Neural cell (in vitro differentiated cells): ENCODE measurements at regions not wholly inside any gene's neighbourhood (a gene's known extent, or its start where the extent isn't known, plus 50 kb on each side); places are given as distances from the start of the nearest gene placed in this dataset.

Experiments used
- H2AFZ ChIP-seq: fragments of 200-600, 300-800 bp; sonication (generic), shearing (Covaris generic); 2 replicates; pipeline ENCODE4 v1.6.0; 2014; ENCODE audit warnings: low read depth, mild to moderate bottlenecking, antibody characterized with exemption, low read length, moderate library complexity
- H3F3A ChIP-seq: fragments of 200-600 bp; shearing (Covaris generic); 2 replicates; pipeline ENCODE4 v1.6.1; 2016; ENCODE audit warnings: mild to moderate bottlenecking, moderate library complexity, mixed read lengths, antibody characterized with exemption, low read length; ENCODE audit not compliant: insufficient read depth, poor library complexity, severe bottlenecking
- H3K27ac ChIP-seq: fragments of 200-600, 300-800 bp; sonication (generic), shearing (Covaris generic); 2 replicates; pipeline ENCODE4 v1.5.1; 2014; ENCODE audit warnings: mild to moderate bottlenecking, low read length, moderate library complexity
- H3K27me3 ChIP-seq: fragments of 300-800, 200-600 bp; sonication (generic), shearing (Covaris generic); 2 replicates; pipeline ENCODE4 v1.6.0; 2014; ENCODE audit warnings: mild to moderate bottlenecking, low read depth, low read length, moderate library complexity; ENCODE audit not compliant: insufficient read depth
- H3K36me3 ChIP-seq: fragments of 300-800, 200-600 bp; sonication (generic), shearing (Covaris generic); 2 replicates; pipeline ENCODE4 v1.5.1; 2014; ENCODE audit warnings: mild to moderate bottlenecking, antibody characterized with exemption, low read length, moderate library complexity; ENCODE audit not compliant: insufficient read depth
- H3K4me2 ChIP-seq: fragments of 300-800, 200-600 bp; sonication (generic), shearing (Covaris generic); 2 replicates; pipeline ENCODE4 v1.6.0; 2014; ENCODE audit warnings: mild to moderate bottlenecking, low read length
- H3K4me3 ChIP-seq: fragments of 300-800, 200-600 bp; sonication (generic), shearing (Covaris generic); 2 replicates; pipeline ENCODE4 v1.5.1; 2014; ENCODE audit warnings: mild to moderate bottlenecking, low read length, moderate library complexity
- H3K79me2 ChIP-seq: fragments of 200-600 bp; shearing (Covaris generic); replicated peaks from 2 replicates; pipeline ENCODE4 v1.6.0; 2014; ENCODE audit warnings: mild to moderate bottlenecking, low read length, moderate library complexity; ENCODE audit not compliant: insufficient read depth
- H3K9ac ChIP-seq: fragments of 300-800, 200-600 bp; sonication (generic), shearing (Covaris generic); 2 replicates; pipeline ENCODE4 v1.6.1; 2016; ENCODE audit warnings: mild to moderate bottlenecking, low read length, mixed read lengths
- H3K9me2 ChIP-seq: fragments of 200-600 bp; shearing (Covaris generic); 2 replicates; pipeline ENCODE4 v1.6.1; 2016; ENCODE audit warnings: mild to moderate bottlenecking, low read length, mixed read lengths; ENCODE audit not compliant: insufficient read depth
- H3K9me3 ChIP-seq: fragments of 200-600, 300-800 bp; sonication (generic), shearing (Covaris generic); 2 replicates; pipeline ENCODE4 v1.6.1; 2016; ENCODE audit warnings: mild to moderate bottlenecking, mixed run types, low read length, moderate library complexity, mixed read lengths
- H4K20me1 ChIP-seq: fragments of 200-600 bp; shearing (Covaris generic); 2 replicates; pipeline ENCODE4 v1.6.1; 2016; ENCODE audit warnings: mild to moderate bottlenecking, mixed run types; ENCODE audit not compliant: insufficient read depth
- CTCF ChIP-seq: fragments of 450-650 bp; IDR thresholded peaks from 2 replicates; pipeline ENCODE4 v1.5.1; 2014; ENCODE audit warnings: antibody characterized with exemption, mild to moderate bottlenecking, moderate library complexity; ENCODE audit not compliant: poor library complexity, severe bottlenecking
- EP300 ChIP-seq: fragments of 450-650 bp; conservative IDR thresholded peaks from 2 replicates; pipeline ENCODE4 v1.6.1; 2014; ENCODE audit warnings: antibody characterized with exemption, mild to moderate bottlenecking, moderate library complexity; ENCODE audit not compliant: poor library complexity, severe bottlenecking
- EZH2 ChIP-seq: fragments of 200-600, 300-800 bp; shearing (Covaris generic), sonication (generic); IDR thresholded peaks from 2 replicates; pipeline ENCODE4 v1.6.1; 2014; ENCODE audit warnings: antibody characterized with exemption, low read length, borderline replicate concordance, mild to moderate bottlenecking; ENCODE audit not compliant: insufficient read depth, poor library complexity, severe bottlenecking
- MXI1 ChIP-seq: fragments of 450-650 bp; conservative IDR thresholded peaks from 2 replicates; pipeline ENCODE4 v1.6.1; 2014; ENCODE audit warnings: antibody characterized with exemption, mild to moderate bottlenecking; ENCODE audit not compliant: poor library complexity, severe bottlenecking
- POLR2AphosphoS5 ChIP-seq: IDR thresholded peaks from 2 replicates; pipeline ENCODE4 v1.6.1; 2012
- RAD21 ChIP-seq: fragments of 450-650 bp; conservative IDR thresholded peaks from 2 replicates; pipeline ENCODE4 v1.6.1; 2014; ENCODE audit warnings: antibody characterized with exemption, mild to moderate bottlenecking, moderate library complexity
- REST ChIP-seq: IDR thresholded peaks from 2 replicates; pipeline ENCODE4 v1.6.1; 2012; ENCODE audit warnings: borderline replicate concordance
- SMC3 ChIP-seq: fragments of 450-650 bp; conservative IDR thresholded peaks from 2 replicates; pipeline ENCODE4 v1.6.1; 2014; ENCODE audit warnings: antibody characterized with exemption, mild to moderate bottlenecking, moderate library complexity; ENCODE audit not compliant: poor library complexity
- TAF1 ChIP-seq: IDR thresholded peaks from 2 replicates; pipeline ENCODE4 v1.6.1; 2012; ENCODE audit warnings: low read depth

GRCh38 chr3:153976891-153977554, 144.2 kb upstream of the ARHGEF26 start:
- TF ChIP-seq RAD21 (no peak), POLR2AphosphoS5 (no peak), EZH2 (no peak), REST (no peak), TAF1 (no peak), MXI1 (no peak), EP300 (no peak), SMC3 (no peak), CTCF (no peak)
- Histone ChIP-seq H3K4me3 (no peak overlapping the region), H3K36me3 (no peaks in the 10 kb centered on the region), H4K20me1 (no peaks in the 10 kb centered on the region), H3K79me2 (no peaks in the 10 kb centered on the region), H3K27ac (no peak overlapping the region), H3K9ac (no peak overlapping the region), H2AFZ (peak overlapping the region; percentile 48), H3K9me3 (no peaks in the 10 kb centered on the region), H3F3A (no peaks in the 10 kb centered on the region), H3K27me3 (no peaks in the 10 kb centered on the region), H3K4me2 (no peak overlapping the region), H3K9me2 (no peaks in the 10 kb centered on the region)

GRCh38 chr3:153978006-153978405, 143.2 kb upstream of the ARHGEF26 start:
- Histone ChIP-seq H3K4me2 (no peak overlapping the region), H3K79me2 (no peaks in the 10 kb centered on the region), H3K27ac (no peak overlapping the region), H3K4me3 (no peak overlapping the region), H4K20me1 (no peaks in the 10 kb centered on the region), H3K36me3 (no peaks in the 10 kb centered on the region), H2AFZ (no peak overlapping the region), H3K9ac (no peak overlapping the region), H3K9me2 (no peaks in the 10 kb centered on the region), H3F3A (no peaks in the 10 kb centered on the region), H3K9me3 (no peaks in the 10 kb centered on the region), H3K27me3 (no peaks in the 10 kb centered on the region)
- TF ChIP-seq POLR2AphosphoS5 (no peak), EP300 (no peak), RAD21 (no peak), TAF1 (no peak), EZH2 (no peak), REST (no peak)
